ENCODE measurements at regions not wholly inside any gene's neighbourhood (a gene's known extent, or its start where the extent isn't known, plus 50 kb on each side); places are given as distances from the start of the nearest gene placed in this dataset.

DNA sequence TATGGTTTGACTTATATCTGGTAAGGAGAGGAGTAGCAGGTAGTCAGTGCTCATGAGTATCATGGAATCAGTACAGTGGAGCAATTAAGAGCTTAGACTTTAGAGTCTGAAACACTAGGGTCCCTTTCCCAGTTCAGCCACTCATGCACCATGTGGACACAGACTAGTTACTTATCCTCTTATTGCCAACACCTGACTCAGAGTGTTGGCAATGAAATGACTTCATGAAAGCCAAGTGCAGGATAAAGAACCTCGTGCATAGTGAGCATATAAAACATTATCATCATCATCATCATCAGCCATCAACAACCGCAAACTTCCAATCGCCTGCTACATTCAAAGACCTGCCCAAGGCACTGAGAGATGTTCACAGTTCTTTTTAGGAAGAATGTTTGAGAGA is 164.2 kb downstream of the FOXO1 start:
- ATAC-seq: peak; percentile 63 to 91 (median 86)
- intact Hi-C loops (cut with DNase I): no loop called here
- Histone ChIP-seq H3K27me3 (ENCODE audit: insufficient read depth in 3 of 3, low read length in 2 of 3) (no peaks in the 10 kb centered on the region), H3K9me3 (no peaks in the 10 kb centered on the region), H3K27ac (no peak overlapping the region), H3K36me3 (ENCODE audit: insufficient read depth in 1 of 2, low read depth in 1 of 2) (no peaks in the 10 kb centered on the region), H3K4me3 (no peak overlapping the region), H3K4me1 (no peaks in the 10 kb centered on the region)
- no peak for DNase-seq
- TF ChIP-seq, protein P1, sequence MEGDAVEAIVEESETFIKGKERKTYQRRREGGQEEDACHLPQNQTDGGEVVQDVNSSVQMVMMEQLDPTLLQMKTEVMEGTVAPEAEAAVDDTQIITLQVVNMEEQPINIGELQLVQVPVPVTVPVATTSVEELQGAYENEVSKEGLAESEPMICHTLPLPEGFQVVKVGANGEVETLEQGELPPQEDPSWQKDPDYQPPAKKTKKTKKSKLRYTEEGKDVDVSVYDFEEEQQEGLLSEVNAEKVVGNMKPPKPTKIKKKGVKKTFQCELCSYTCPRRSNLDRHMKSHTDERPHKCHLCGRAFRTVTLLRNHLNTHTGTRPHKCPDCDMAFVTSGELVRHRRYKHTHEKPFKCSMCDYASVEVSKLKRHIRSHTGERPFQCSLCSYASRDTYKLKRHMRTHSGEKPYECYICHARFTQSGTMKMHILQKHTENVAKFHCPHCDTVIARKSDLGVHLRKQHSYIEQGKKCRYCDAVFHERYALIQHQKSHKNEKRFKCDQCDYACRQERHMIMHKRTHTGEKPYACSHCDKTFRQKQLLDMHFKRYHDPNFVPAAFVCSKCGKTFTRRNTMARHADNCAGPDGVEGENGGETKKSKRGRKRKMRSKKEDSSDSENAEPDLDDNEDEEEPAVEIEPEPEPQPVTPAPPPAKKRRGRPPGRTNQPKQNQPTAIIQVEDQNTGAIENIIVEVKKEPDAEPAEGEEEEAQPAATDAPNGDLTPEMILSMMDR (IDR thresholded peaks at IDR 0.05): no peak
- WGBS, 3 donors: 49 to 62% (median 50%) methylated on average over 3 of the region's 3 CpGs

DNA sequence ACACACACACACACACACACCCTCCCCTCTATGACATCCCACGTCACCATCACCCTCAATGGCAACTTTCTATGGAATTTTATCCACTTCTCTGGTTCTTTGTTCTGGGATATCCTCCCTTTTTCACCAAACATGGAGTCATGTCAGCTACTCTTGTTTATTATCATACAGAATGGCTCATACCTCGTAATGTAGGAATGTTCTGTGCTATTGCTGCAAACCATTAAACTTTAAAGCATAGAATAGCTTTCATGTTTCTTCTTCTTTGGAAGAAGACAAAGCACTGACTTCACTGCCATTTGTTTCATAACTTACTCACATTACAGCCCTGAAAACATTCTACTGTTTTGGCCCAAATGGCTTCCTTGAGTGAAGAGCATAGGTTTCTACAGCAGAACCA is 163.4 kb downstream of the FOXO1 start:
- intact Hi-C loops (cut with DNase I): no loop called here
- Histone ChIP-seq H3K4me1 (no peaks in the 10 kb centered on the region), H3K27ac (no peak overlapping the region), H3K4me3 (no peak overlapping the region), H3K36me3 (ENCODE audit: insufficient read depth in 1 of 2, low read depth in 1 of 2) (no peaks in the 10 kb centered on the region), H3K9me3 (no peaks in the 10 kb centered on the region), H3K27me3 (ENCODE audit: insufficient read depth in 3 of 3, low read length in 2 of 3) (no peaks in the 10 kb centered on the region)
- 95 to 96% (median 95%) methylated on average over 2 of the region's 2 CpGs for WGBS, 3 donors
- ATAC-seq (no peak), DNase-seq (no peak)
- TF ChIP-seq, protein P1 (IDR thresholded peaks at IDR 0.05): no peak

DNA sequence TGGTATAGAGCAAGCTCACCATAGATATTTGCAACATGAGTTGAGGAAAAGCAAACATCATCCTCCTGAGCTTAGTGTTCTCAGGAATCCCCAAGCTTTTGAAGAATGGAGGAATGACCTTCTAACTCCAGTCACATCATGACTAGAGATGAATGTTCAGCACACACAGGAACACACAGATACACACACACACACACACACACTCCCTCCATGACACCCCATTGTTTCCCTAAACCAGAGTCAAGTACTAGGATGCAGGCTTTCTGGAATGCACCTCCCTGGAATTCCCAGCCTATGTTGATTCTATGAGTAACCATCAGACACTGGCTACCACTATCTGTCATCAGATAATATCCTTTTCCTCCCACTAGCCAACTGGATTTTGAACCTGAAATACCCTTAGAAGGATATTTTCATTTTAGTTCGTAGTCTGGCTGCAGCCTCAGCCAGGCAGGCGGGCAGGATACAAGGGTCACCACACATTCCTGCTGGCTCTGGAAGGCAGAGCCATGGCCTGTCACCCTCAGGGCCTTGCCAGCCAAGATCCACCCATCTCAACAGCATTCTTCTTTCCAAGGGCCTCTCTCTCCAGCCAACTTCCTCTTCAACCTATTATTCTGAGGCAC is 162.4 kb downstream of the FOXO1 start:
- no peak overlapping the region for H3K27ac ChIP-seq
- 65 to 74% (median 70%) methylated on average over 2 of the region's 2 CpGs for WGBS, 3 donors
- no peak overlapping the region for H3K4me3 ChIP-seq
- no peaks in the 10 kb centered on the region for H3K27me3 ChIP-seq (ENCODE audit: insufficient read depth in 3 of 3, low read length in 2 of 3)
- TF ChIP-seq, protein P1 (IDR thresholded peaks at IDR 0.05): no peak
- H3K36me3 ChIP-seq (ENCODE audit: insufficient read depth in 1 of 2, low read depth in 1 of 2): no peaks in the 10 kb centered on the region
- intact Hi-C loops (cut with DNase I): no loop called here
- H3K9me3 ChIP-seq: no peaks in the 10 kb centered on the region
- peaks cover 10% of the 10 kb centered on the region for H3K4me1 ChIP-seq
- ATAC-seq: peak in 1 of 4 donors; percentile 24
- DNase-seq: no peak

DNA sequence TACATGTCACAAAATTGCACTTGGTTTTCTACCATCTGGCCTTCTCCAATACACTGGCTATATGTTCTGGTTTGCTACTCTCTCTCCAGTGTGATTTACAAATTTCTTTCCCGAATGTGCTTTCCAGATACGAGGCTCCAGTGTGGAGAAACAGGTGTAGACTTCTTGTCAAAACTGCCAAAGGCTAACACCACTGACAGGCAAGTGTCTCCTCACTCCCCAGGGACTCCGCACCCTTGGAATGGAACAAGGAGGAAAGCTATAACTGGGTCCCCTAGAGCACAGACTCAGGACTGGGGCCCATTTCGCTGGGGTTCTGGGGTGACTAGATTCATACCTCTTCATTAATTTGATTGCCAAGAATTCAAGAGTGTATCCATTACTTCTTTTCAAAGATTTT is 161.8 kb downstream of the FOXO1 start:
- H3K36me3 ChIP-seq (ENCODE audit: insufficient read depth in 1 of 2, low read depth in 1 of 2): no peaks in the 10 kb centered on the region
- no peaks in the 10 kb centered on the region for H3K27me3 ChIP-seq (ENCODE audit: insufficient read depth in 3 of 3, low read length in 2 of 3)
- DNase-seq (no peak), ATAC-seq (no peak)
- no peak overlapping the region for H3K27ac ChIP-seq
- H3K4me1 ChIP-seq: peaks cover 10% of the 10 kb centered on the region
- TF ChIP-seq, protein P1 (IDR thresholded peaks at IDR 0.05): no peak
- H3K4me3 ChIP-seq: no peak overlapping the region
- whole genome bisulfite sequencing, 3 donors: 64 to 78% (median 69%) methylated on average over 4 of the region's 4 CpGs
- intact Hi-C loops (cut with DNase I): no loop called here
- no peaks in the 10 kb centered on the region for H3K9me3 ChIP-seq

DNA sequence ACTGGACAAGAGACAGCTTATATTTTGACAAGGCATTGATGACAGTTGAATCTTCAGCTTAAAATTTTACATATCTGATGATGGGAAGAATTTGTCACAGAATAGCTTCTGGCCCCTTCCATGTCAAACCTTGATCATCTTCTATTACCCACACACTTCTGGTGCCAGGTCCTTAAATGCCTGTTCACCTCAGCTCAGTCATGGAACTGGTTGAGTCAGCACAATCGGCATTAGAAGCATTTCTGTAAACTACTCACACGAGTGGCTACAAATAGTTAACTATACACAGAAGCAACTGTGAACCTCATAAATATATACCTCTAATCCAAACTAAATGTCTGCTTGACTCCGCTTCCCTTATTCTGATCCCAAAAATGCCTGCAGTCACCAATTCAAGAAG is 161.2 kb downstream of the FOXO1 start:
- Histone ChIP-seq H3K4me1 (peaks cover 10% of the 10 kb centered on the region), H3K36me3 (ENCODE audit: insufficient read depth in 1 of 2, low read depth in 1 of 2) (no peaks in the 10 kb centered on the region), H3K9me3 (no peaks in the 10 kb centered on the region), H3K27me3 (ENCODE audit: insufficient read depth in 3 of 3, low read length in 2 of 3) (no peaks in the 10 kb centered on the region), H3K4me3 (no peak overlapping the region), H3K27ac (no peak overlapping the region)
- intact Hi-C loops (cut with DNase I): no loop called here
- no peak for DNase-seq
- TF ChIP-seq, protein P1 (IDR thresholded peaks at IDR 0.05): no peak
- WGBS, 3 donors: 69 to 74% (median 72%) methylated on average over 3 of the region's 3 CpGs
- ATAC-seq: no peak
